GM23338 (cell line): ENCODE measurements at regions not wholly inside any gene's neighbourhood (a gene's known extent, or its start where the extent isn't known, plus 50 kb on each side); places are given as distances from the start of the nearest gene placed in this dataset.

ENCODE experiments used
- ATAC-seq: fragments of 200-7000 bp; cut with Tn5 transposase; 3 replicates; pipeline ENCODE4 v1.9.1; 2020
- DNase-seq: peaks from one replicate; pipeline ENCODE4 v3.0.0-alpha.2; 2015; ENCODE audit warnings: low spot score
- H2AFZ ChIP-seq: fragments of 200-600 bp; sonication (generic); 2 replicates; pipeline ENCODE4 v1.8.0; 2016; ENCODE audit warnings: antibody characterized with exemption, mild to moderate bottlenecking, moderate library complexity
- H3F3A ChIP-seq: fragments of 200-600 bp; sonication (generic); replicated peaks from 2 replicates; pipeline ENCODE4 v1.8.0; 2017; ENCODE audit warnings: antibody characterized with exemption, mixed run types, low read depth
- H3K27ac ChIP-seq: fragments of 200-600 bp; sonication (generic); 2 replicates; pipeline ENCODE4 v1.6.1; 2016; ENCODE audit warnings: low read depth
- H3K27me3 ChIP-seq: fragments of 200-600 bp; sonication (generic); 2 replicates; pipeline ENCODE4 v1.8.0; 2016; ENCODE audit warnings: mild to moderate bottlenecking, mixed run types, moderate library complexity; ENCODE audit not compliant: insufficient read depth
- H3K36me3 ChIP-seq: fragments of 200-600 bp; sonication (generic); 2 replicates; pipeline ENCODE4 v1.8.0; 2016; ENCODE audit warnings: mild to moderate bottlenecking; ENCODE audit not compliant: insufficient read depth
- H3K4me1 ChIP-seq: fragments of 200-600 bp; sonication (generic); 2 replicates; pipeline ENCODE4 v1.8.0; 2016; ENCODE audit warnings: mild to moderate bottlenecking, moderate library complexity; ENCODE audit not compliant: insufficient read depth
- H3K4me2 ChIP-seq: fragments of 200-600 bp; sonication (generic); 2 replicates; pipeline ENCODE4 v1.7.1; 2017; ENCODE audit warnings: mixed run types
- H3K4me3 ChIP-seq: fragments of 200-600 bp; sonication (generic); 2 replicates; pipeline ENCODE4 v1.6.1; 2016; ENCODE audit warnings: mixed run types
- H3K79me2 ChIP-seq: fragments of 200-600 bp; sonication (generic); replicated peaks from 2 replicates; pipeline ENCODE4 v1.8.0; 2017; ENCODE audit warnings: mild to moderate bottlenecking; ENCODE audit not compliant: insufficient read depth
- H3K9me2 ChIP-seq: fragments of 200-600 bp; sonication (generic); 2 replicates; pipeline ENCODE4 v1.8.0; 2017; ENCODE audit not compliant: insufficient read depth
- H4K20me1 ChIP-seq: fragments of 200-600 bp; sonication (generic); replicated peaks from 2 replicates; pipeline ENCODE4 v1.8.0; 2017; ENCODE audit warnings: mild to moderate bottlenecking; ENCODE audit not compliant: insufficient read depth
- H3K27ac Mint-ChIP-seq: 2 replicates; pipeline ENCODE4 v1.8.0; 2020; ENCODE audit warnings: inconsistent platforms, mild to moderate bottlenecking, moderate library complexity, mixed read lengths
- H3K27me3 Mint-ChIP-seq: 3 replicates; pipeline ENCODE4 v1.8.0; 2022; ENCODE audit warnings: low read depth, mild to moderate bottlenecking, moderate library complexity, mixed read lengths, inconsistent platforms; ENCODE audit not compliant: insufficient read depth, poor library complexity
- H3K36me3 Mint-ChIP-seq: 3 replicates; pipeline ENCODE4 v1.8.0; 2021; ENCODE audit warnings: low read depth, mild to moderate bottlenecking, inconsistent platforms, moderate library complexity, mixed read lengths
- H3K4me1 Mint-ChIP-seq: 3 replicates; pipeline ENCODE4 v1.8.0; 2020; ENCODE audit warnings: mild to moderate bottlenecking, inconsistent platforms, mixed read lengths
- H3K4me3 Mint-ChIP-seq: 3 replicates; pipeline ENCODE4 v1.8.0; 2021; ENCODE audit warnings: moderate library complexity, mild to moderate bottlenecking, inconsistent platforms, mixed read lengths
- H3K9me3 Mint-ChIP-seq: 3 replicates; pipeline ENCODE4 v1.8.0; 2020; ENCODE audit warnings: moderate library complexity, mild to moderate bottlenecking, inconsistent platforms, mixed read lengths
- CREB1 ChIP-seq: fragments of 250-450 bp; sonication (Bioruptor Pico); IDR thresholded peaks from 2 replicates; pipeline ENCODE4 v1.5.0; 2020; ENCODE audit warnings: low read depth, mild to moderate bottlenecking, moderate library complexity
- EZH2phosphoT487 ChIP-seq: fragments of 200-600 bp; sonication (generic); IDR thresholded peaks from one replicate; pipeline ENCODE4 v1.8.1; 2018; ENCODE audit warnings: antibody characterized with exemption; ENCODE audit not compliant: unreplicated experiment
- NANOG ChIP-seq: IDR thresholded peaks from 2 replicates; pipeline ENCODE4 v1.6.1; 2016; ENCODE audit warnings: antibody characterized with exemption, borderline replicate concordance
- POLR2AphosphoS5 ChIP-seq: IDR thresholded peaks from 2 replicates; pipeline ENCODE4 v1.6.1; 2016; ENCODE audit warnings: antibody characterized with exemption, low read depth
- STAT1 ChIP-seq: IDR thresholded peaks from one replicate; pipeline ENCODE4 v1.6.1; 2016; ENCODE audit warnings: antibody characterized with exemption; ENCODE audit not compliant: unreplicated experiment
- ZNF114 ChIP-seq: fragments of 250-450 bp; sonication (Bioruptor Pico); IDR thresholded peaks from 2 replicates; pipeline ENCODE4 v1.5.0; 2020; ENCODE audit warnings: mild to moderate bottlenecking, moderate library complexity
- ZNF331 ChIP-seq: fragments of 250-450 bp; sonication (Bioruptor Pico); IDR thresholded peaks from 2 replicates; pipeline ENCODE4 v1.5.0; 2020; ENCODE audit warnings: low read depth, mild to moderate bottlenecking, moderate library complexity
- ZNF462 ChIP-seq: fragments of 250-450 bp; sonication (Bioruptor Pico); IDR thresholded peaks from 2 replicates; pipeline ENCODE4 v1.5.0; 2020; ENCODE audit warnings: mild to moderate bottlenecking, moderate library complexity
- TF ChIP-seq, protein P1 (sequence below): IDR thresholded peaks from one replicate; pipeline ENCODE4 v1.6.1; 2018; ENCODE audit warnings: antibody characterized with exemption; ENCODE audit not compliant: unreplicated experiment

DNA sequence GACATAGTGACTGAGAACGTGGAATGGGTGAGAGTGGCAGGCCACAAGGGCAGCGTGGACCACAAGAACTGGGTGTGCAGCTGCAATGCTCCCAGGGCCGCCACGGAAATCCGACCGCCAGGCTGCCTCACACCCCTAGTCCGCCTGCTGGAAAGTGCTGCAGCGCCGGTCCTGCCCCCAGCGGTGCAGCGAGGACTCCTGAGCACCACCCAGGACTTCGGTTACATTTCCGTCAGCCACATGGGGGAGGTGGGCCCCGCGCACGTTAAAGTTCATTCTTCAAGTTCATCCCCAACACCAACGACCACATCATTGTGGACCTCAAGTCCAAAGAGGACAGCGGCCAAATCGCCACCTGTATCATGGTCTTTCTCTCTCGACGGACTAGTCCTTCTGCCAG, 126.1 kb upstream of the CARMIL1 start:
- DNase-seq (no peak), ATAC-seq (no peak)
- no peak overlapping the region for H2AFZ ChIP-seq
- H3K4me3 ChIP-seq, result no peak overlapping the region
- no peaks in the 10 kb centered on the region for H3F3A ChIP-seq
- no peak overlapping the region for H3K27ac ChIP-seq
- peaks cover 8% of the 10 kb centered on the region for H3K36me3 ChIP-seq
- Mint-ChIP-seq H3K36me3 (peaks cover 10% of the 10 kb centered on the region), H3K4me3 (no peak overlapping the region), H3K9me3 (peaks cover 20% of the 10 kb centered on the region), H3K27me3 (peaks cover 6% of the 10 kb centered on the region), H3K27ac (no peak overlapping the region), H3K4me1 (peaks cover 3% of the 10 kb centered on the region; the same call in 2 of the 3 replicates)
- no peaks in the 10 kb centered on the region for H3K79me2 ChIP-seq
- no peaks in the 10 kb centered on the region for H3K4me1 ChIP-seq
- H4K20me1 ChIP-seq, result no peaks in the 10 kb centered on the region
- TF ChIP-seq ZNF114, result no peak
- no peak for TF ChIP-seq EZH2phosphoT487
- no peak overlapping the region for H3K4me2 ChIP-seq
- H3K27me3 ChIP-seq, result no peaks in the 10 kb centered on the region
- H3K9me2 ChIP-seq, result peaks cover 7% of the 10 kb centered on the region; the same call in 1 of the 2 replicates

DNA sequence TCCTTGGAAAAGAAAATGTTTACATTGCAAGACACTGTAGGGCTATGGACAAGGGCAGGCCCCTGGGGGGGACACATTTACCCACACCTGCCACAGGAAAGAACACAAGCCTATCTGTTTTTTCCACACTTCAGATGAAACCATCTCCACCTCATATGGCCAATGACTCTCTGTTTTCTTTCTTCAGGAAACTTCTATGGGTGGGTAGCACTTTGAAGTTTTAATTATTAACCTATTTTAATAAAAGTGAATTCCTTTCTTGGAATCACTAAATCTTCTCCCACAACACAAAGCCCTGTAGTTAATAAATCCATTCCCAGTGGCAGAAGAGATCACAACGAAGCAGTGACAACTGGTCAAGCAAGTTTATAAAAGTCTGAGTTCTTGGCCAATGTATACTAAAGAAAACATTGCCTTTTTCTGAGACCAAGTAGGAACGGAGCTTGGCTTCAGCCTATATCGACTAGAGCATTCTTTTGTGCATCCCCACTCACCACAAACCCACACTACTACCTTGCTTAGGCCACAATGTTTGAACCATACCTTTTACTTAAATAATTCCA, 125.1 kb upstream of the CARMIL1 start:
- Histone ChIP-seq H3K4me2 (no peak overlapping the region), H4K20me1 (no peaks in the 10 kb centered on the region), H3K27me3 (no peaks in the 10 kb centered on the region), H3K36me3 (peaks cover 8% of the 10 kb centered on the region), H3K4me3 (no peak overlapping the region), H3K79me2 (no peaks in the 10 kb centered on the region), H3K27ac (no peak overlapping the region), H3K4me1 (no peaks in the 10 kb centered on the region), H3K9me2 (peaks cover 7% of the 10 kb centered on the region; the same call in 1 of the 2 replicates), H2AFZ (no peak overlapping the region), H3F3A (no peaks in the 10 kb centered on the region)
- Mint-ChIP-seq H3K4me3 (no peak overlapping the region), H3K27ac (no peak overlapping the region), H3K27me3 (peaks cover 6% of the 10 kb centered on the region), H3K36me3 (peaks cover 13% of the 10 kb centered on the region), H3K9me3 (peaks cover 30% of the 10 kb centered on the region), H3K4me1 (peaks cover 3% of the 10 kb centered on the region; the same call in 2 of the 3 replicates)
- TF ChIP-seq ZNF462 (CRISPR knock-in tag) (no peak), NANOG (no peak), ZNF114 (no peak), STAT1 (no peak), ZNF331 (no peak), CREB1 (no peak), POLR2AphosphoS5 (no peak)
- TF ChIP-seq, protein P1, sequence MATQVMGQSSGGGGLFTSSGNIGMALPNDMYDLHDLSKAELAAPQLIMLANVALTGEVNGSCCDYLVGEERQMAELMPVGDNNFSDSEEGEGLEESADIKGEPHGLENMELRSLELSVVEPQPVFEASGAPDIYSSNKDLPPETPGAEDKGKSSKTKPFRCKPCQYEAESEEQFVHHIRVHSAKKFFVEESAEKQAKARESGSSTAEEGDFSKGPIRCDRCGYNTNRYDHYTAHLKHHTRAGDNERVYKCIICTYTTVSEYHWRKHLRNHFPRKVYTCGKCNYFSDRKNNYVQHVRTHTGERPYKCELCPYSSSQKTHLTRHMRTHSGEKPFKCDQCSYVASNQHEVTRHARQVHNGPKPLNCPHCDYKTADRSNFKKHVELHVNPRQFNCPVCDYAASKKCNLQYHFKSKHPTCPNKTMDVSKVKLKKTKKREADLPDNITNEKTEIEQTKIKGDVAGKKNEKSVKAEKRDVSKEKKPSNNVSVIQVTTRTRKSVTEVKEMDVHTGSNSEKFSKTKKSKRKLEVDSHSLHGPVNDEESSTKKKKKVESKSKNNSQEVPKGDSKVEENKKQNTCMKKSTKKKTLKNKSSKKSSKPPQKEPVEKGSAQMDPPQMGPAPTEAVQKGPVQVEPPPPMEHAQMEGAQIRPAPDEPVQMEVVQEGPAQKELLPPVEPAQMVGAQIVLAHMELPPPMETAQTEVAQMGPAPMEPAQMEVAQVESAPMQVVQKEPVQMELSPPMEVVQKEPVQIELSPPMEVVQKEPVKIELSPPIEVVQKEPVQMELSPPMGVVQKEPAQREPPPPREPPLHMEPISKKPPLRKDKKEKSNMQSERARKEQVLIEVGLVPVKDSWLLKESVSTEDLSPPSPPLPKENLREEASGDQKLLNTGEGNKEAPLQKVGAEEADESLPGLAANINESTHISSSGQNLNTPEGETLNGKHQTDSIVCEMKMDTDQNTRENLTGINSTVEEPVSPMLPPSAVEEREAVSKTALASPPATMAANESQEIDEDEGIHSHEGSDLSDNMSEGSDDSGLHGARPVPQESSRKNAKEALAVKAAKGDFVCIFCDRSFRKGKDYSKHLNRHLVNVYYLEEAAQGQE, result no peak
- ATAC-seq (no peak), DNase-seq (no peak)
